ENCODE measurements at regions not wholly inside any gene's neighbourhood (a gene's known extent, or its start where the extent isn't known, plus 50 kb on each side); places are given as distances from the start of the nearest gene placed in this dataset.
"Not testable (repeated sequence)": the region's sequence is repeated elsewhere in the genome, so short reads cannot be mapped to it uniquely, and the experiment has no call there.

GRCh38 chr15:79562899-79563298 is 130.8 kb downstream of the MINAR1 start:
- Mint-ChIP-seq H3K36me3 (ENCODE audit: low read depth) (no peaks in the 10 kb centered on the region), H3K9me3 (no peaks in the 10 kb centered on the region), H3K27ac (no peak overlapping the region), H3K4me1 (ENCODE audit: low read depth) (no peaks in the 10 kb centered on the region), H3K27me3 (ENCODE audit: low read depth) (peaks cover 7% of the 10 kb centered on the region), H3K4me3 (no peak overlapping the region)

GRCh38 chr15:79570004-79570403 is 137.9 kb downstream of the MINAR1 start:
- Mint-ChIP-seq H3K4me3 (no peak overlapping the region), H3K36me3 (ENCODE audit: low read depth) (no peaks in the 10 kb centered on the region), H3K27ac (no peak overlapping the region), H3K4me1 (ENCODE audit: low read depth) (no peaks in the 10 kb centered on the region), H3K27me3 (ENCODE audit: low read depth) (peaks cover 14% of the 10 kb centered on the region), H3K9me3 (no peaks in the 10 kb centered on the region)

GRCh38 chr15:79572691-79573404 is 140.7 kb downstream of the MINAR1 start:
- no peaks in the 10 kb centered on the region for H3K4me1 Mint-ChIP-seq (ENCODE audit: low read depth)
- H3K4me3 Mint-ChIP-seq = no peak overlapping the region
- no peaks in the 10 kb centered on the region for H3K9me3 Mint-ChIP-seq

GRCh38 chr15:79574431-79575273 is 142.5 kb downstream of the MINAR1 start:
- not testable (repeated sequence) for H3K9me3 Mint-ChIP-seq; H3K27me3 Mint-ChIP-seq (ENCODE audit: low read depth); H3K4me1 Mint-ChIP-seq (ENCODE audit: low read depth); H3K27ac Mint-ChIP-seq; H3K4me3 Mint-ChIP-seq; H3K36me3 Mint-ChIP-seq (ENCODE audit: low read depth)

More at GRCh38 chr15:79572691-79573404, 140.7 kb downstream of the MINAR1 start:
- H3K27me3 Mint-ChIP-seq (ENCODE audit: low read depth) = peaks cover 6% of the 10 kb centered on the region
- no peaks in the 10 kb centered on the region for H3K36me3 Mint-ChIP-seq (ENCODE audit: low read depth)
- no peak overlapping the region for H3K27ac Mint-ChIP-seq

GRCh38 chr15:79582650-79583049 is 150.5 kb downstream of the MINAR1 start:
- Mint-ChIP-seq H3K4me3 (no peak overlapping the region), H3K27me3 (ENCODE audit: low read depth) (peaks cover 40% of the 10 kb centered on the region), H3K9me3 (no peaks in the 10 kb centered on the region), H3K4me1 (ENCODE audit: low read depth) (no peaks in the 10 kb centered on the region), H3K36me3 (ENCODE audit: low read depth) (no peaks in the 10 kb centered on the region), H3K27ac (no peak overlapping the region)

GRCh38 chr15:79592126-79592525 is 160.0 kb downstream of the MINAR1 start:
- H3K9me3 Mint-ChIP-seq = no peaks in the 10 kb centered on the region
- peaks cover 29% of the 10 kb centered on the region for H3K27me3 Mint-ChIP-seq (ENCODE audit: low read depth)

GRCh38 chr15:79593119-79593869 is 161.2 kb downstream of the MINAR1 start:
- H3K4me1 Mint-ChIP-seq (ENCODE audit: low read depth) = peaks cover 2% of the 10 kb centered on the region
- H3K9me3 Mint-ChIP-seq = no peaks in the 10 kb centered on the region
- no peak overlapping the region for H3K4me3 Mint-ChIP-seq
- peaks cover 23% of the 10 kb centered on the region for H3K27me3 Mint-ChIP-seq (ENCODE audit: low read depth)
- no peak overlapping the region for H3K27ac Mint-ChIP-seq
- no peaks in the 10 kb centered on the region for H3K36me3 Mint-ChIP-seq (ENCODE audit: low read depth)

More at GRCh38 chr15:79592126-79592525, 160.0 kb downstream of the MINAR1 start:
- Mint-ChIP-seq H3K4me3 (no peak overlapping the region), H3K4me1 (ENCODE audit: low read depth) (peaks cover 2% of the 10 kb centered on the region), H3K36me3 (ENCODE audit: low read depth) (no peaks in the 10 kb centered on the region), H3K27ac (no peak overlapping the region)

- Mint-ChIP-seq H3K27me3 (ENCODE audit: low read depth) (peaks cover 18% of the 10 kb centered on the region), H3K36me3 (ENCODE audit: low read depth) (no peaks in the 10 kb centered on the region), H3K4me1 (ENCODE audit: low read depth) (peaks cover 2% of the 10 kb centered on the region), H3K9me3 (no peaks in the 10 kb centered on the region), H3K4me3 (no peak overlapping the region), H3K27ac (no peak overlapping the region)
Observed at GRCh38 chr15:79595306-79595705, 163.2 kb downstream of the MINAR1 start.

GRCh38 chr15:79595995-79596622 is 164.0 kb downstream of the MINAR1 start:
- peaks cover 2% of the 10 kb centered on the region for H3K4me1 Mint-ChIP-seq (ENCODE audit: low read depth)
- H3K4me3 Mint-ChIP-seq = no peak overlapping the region
- peaks cover 17% of the 10 kb centered on the region for H3K27me3 Mint-ChIP-seq (ENCODE audit: low read depth)
- no peaks in the 10 kb centered on the region for H3K9me3 Mint-ChIP-seq
- no peak overlapping the region for H3K27ac Mint-ChIP-seq
- no peaks in the 10 kb centered on the region for H3K36me3 Mint-ChIP-seq (ENCODE audit: low read depth)

GRCh38 chr15:79598639-79599038 is 166.5 kb downstream of the MINAR1 start:
- Mint-ChIP-seq H3K9me3 (no peaks in the 10 kb centered on the region), H3K36me3 (ENCODE audit: low read depth) (no peaks in the 10 kb centered on the region), H3K27me3 (ENCODE audit: low read depth) (peaks cover 23% of the 10 kb centered on the region), H3K27ac (no peak overlapping the region), H3K4me1 (ENCODE audit: low read depth) (peaks cover 2% of the 10 kb centered on the region), H3K4me3 (no peak overlapping the region)

- Mint-ChIP-seq H3K4me1 (ENCODE audit: low read depth) (no peaks in the 10 kb centered on the region), H3K9me3 (no peaks in the 10 kb centered on the region), H3K27ac (no peak overlapping the region), H3K36me3 (ENCODE audit: low read depth) (no peaks in the 10 kb centered on the region), H3K27me3 (ENCODE audit: low read depth) (peaks cover 24% of the 10 kb centered on the region), H3K4me3 (no peak overlapping the region)
Observed at GRCh38 chr15:79601405-79602086, 169.4 kb downstream of the MINAR1 start.

- H3K4me3 Mint-ChIP-seq = no peak overlapping the region
- no peaks in the 10 kb centered on the region for H3K4me1 Mint-ChIP-seq (ENCODE audit: low read depth)
- H3K9me3 Mint-ChIP-seq = no peaks in the 10 kb centered on the region
- H3K27me3 Mint-ChIP-seq (ENCODE audit: low read depth) = peaks cover 28% of the 10 kb centered on the region
- no peak overlapping the region for H3K27ac Mint-ChIP-seq
- no peaks in the 10 kb centered on the region for H3K36me3 Mint-ChIP-seq (ENCODE audit: low read depth)
Observed at GRCh38 chr15:79602180-79602579, 170.0 kb downstream of the MINAR1 start.

GRCh38 chr15:79602731-79603130 is 170.6 kb downstream of the MINAR1 start:
- Mint-ChIP-seq H3K27me3 (ENCODE audit: low read depth) (peaks cover 33% of the 10 kb centered on the region), H3K4me3 (no peak overlapping the region)

More at GRCh38 chr15:79602731-79603130, 170.6 kb downstream of the MINAR1 start:
- Mint-ChIP-seq H3K36me3 (ENCODE audit: low read depth) (no peaks in the 10 kb centered on the region), H3K9me3 (no peaks in the 10 kb centered on the region), H3K27ac (no peak overlapping the region), H3K4me1 (ENCODE audit: low read depth) (no peaks in the 10 kb centered on the region)
